GM21528 (cell line): ENCODE measurements at regions not wholly inside any gene's neighbourhood (a gene's known extent, or its start where the extent isn't known, plus 50 kb on each side); places are given as distances from the start of the nearest gene placed in this dataset.

ENCODE experiments used
- ATAC-seq: cut with Tn5 transposase; IDR thresholded peaks from one replicate; pipeline ENCODE4 v1.9.1; 2021; ENCODE audit warnings: mild to moderate bottlenecking, moderate library complexity; ENCODE audit not compliant: unreplicated experiment, low FRiP score

- ATAC-seq: no peak
Measured at GRCh38 chr7:54701982-54702381, 57.0 kb downstream of the SEC61G start.

GRCh38 chr7:54699715-54700114, 59.3 kb downstream of the SEC61G start:
- no peak for ATAC-seq

- no peak for ATAC-seq
Measured at GRCh38 chr7:54697659-54698186, 61.3 kb downstream of the SEC61G start.

GRCh38 chr7:54690892-54691291, 68.1 kb downstream of the SEC61G start:
- no peak for ATAC-seq

GRCh38 chr7:54690050-54690443, 69.0 kb downstream of the SEC61G start:
- no peak for ATAC-seq

GRCh38 chr7:54689394-54690049, 69.5 kb downstream of the SEC61G start:
- ATAC-seq: no peak

- no peak for ATAC-seq
Measured at GRCh38 chr7:54687462-54688212, 71.4 kb downstream of the SEC61G start.

- ATAC-seq: no peak
Measured at GRCh38 chr7:54680377-54681005, 78.5 kb downstream of the SEC61G start.

- no peak for ATAC-seq
Measured at GRCh38 chr7:54679490-54679817, 79.6 kb downstream of the SEC61G start.

GRCh38 chr7:54678763-54679489, 80.1 kb downstream of the SEC61G start:
- no peak for ATAC-seq

GRCh38 chr7:54674891-54675290, 84.1 kb downstream of the SEC61G start:
- ATAC-seq: no peak

- no peak for ATAC-seq
Measured at GRCh38 chr7:54672519-54672918, 86.5 kb downstream of the SEC61G start.

GRCh38 chr7:54664235-54665228, 94.5 kb downstream of the SEC61G start:
- peak; percentile 77 for ATAC-seq

GRCh38 chr7:54663603-54664234, 95.3 kb downstream of the SEC61G start:
- peak; percentile 10 for ATAC-seq

- no peak for ATAC-seq
Measured at GRCh38 chr7:54663186-54663585, 95.8 kb downstream of the SEC61G start.

- no peak for ATAC-seq
Measured at GRCh38 chr7:54662701-54663100, 96.3 kb downstream of the SEC61G start.

- ATAC-seq: no peak
Measured at GRCh38 chr7:54653905-54654304, 105.1 kb downstream of the SEC61G start.

GRCh38 chr7:54643064-54643463, 100.9 kb downstream of the VSTM2A start:
- no peak for ATAC-seq

GRCh38 chr7:54637712-54638396, 95.7 kb downstream of the VSTM2A start:
- ATAC-seq: no peak
